H1 (cell line): ENCODE measurements at regions not wholly inside any gene's neighbourhood (a gene's known extent, or its start where the extent isn't known, plus 50 kb on each side); places are given as distances from the start of the nearest gene placed in this dataset.

Experiments used
- BACH1 ChIP-seq: IDR thresholded peaks from 2 replicates; pipeline ENCODE4 v1.6.1; 2012; ENCODE audit warnings: low read length, improper control_type of control experiment
- CREB1 ChIP-seq: IDR thresholded peaks from 2 replicates; pipeline ENCODE4 v1.6.1; 2012; ENCODE audit warnings: inconsistent platforms
- EP300 ChIP-seq, 2 experiments: IDR thresholded peaks; 1 replicate in 1 of 2; 2 replicates in 1 of 2; pipeline ENCODE4 v1.6.1; 2011 to 2012; ENCODE audit warnings: low read depth in 2 of 2, low read length in 2 of 2, mild to moderate bottlenecking in 2 of 2, borderline replicate concordance in 1 of 2, inconsistent platforms in 1 of 2, moderate library complexity in 1 of 2
- JUND ChIP-seq: IDR thresholded peaks from 2 replicates; pipeline ENCODE4 v1.6.1; 2011; ENCODE audit warnings: mild to moderate bottlenecking, improper control_type of control experiment, low read length
- KDM1A ChIP-seq: fragments of 200-600, 300-600 bp; sonication (generic); IDR thresholded peaks from 2 replicates; pipeline ENCODE4 v1.7.1; 2016; ENCODE audit warnings: mild to moderate bottlenecking, low read length, borderline replicate concordance
- RBBP5 ChIP-seq: IDR thresholded peaks from 2 replicates; pipeline ENCODE4 v1.7.1; 2012; ENCODE audit warnings: low read depth, mild to moderate bottlenecking, inconsistent platforms, low read length, moderate library complexity, borderline replicate concordance
- RFX5 ChIP-seq: IDR thresholded peaks from 2 replicates; pipeline ENCODE4 v1.6.1; 2011; ENCODE audit warnings: low read depth, low read length, improper control_type of control experiment, borderline replicate concordance
- TF ChIP-seq, protein P1 (sequence below), 3 experiments: IDR thresholded peaks; 1 replicate in 2 of 3; 2 replicates in 1 of 3; pipeline versions ENCODE4 v1.5.1 to v1.6.1; 2011; ENCODE audit warnings: low read length in 3 of 3, mild to moderate bottlenecking in 3 of 3, inconsistent platforms in 2 of 3, low read depth in 1 of 3, moderate library complexity in 1 of 3; ENCODE audit not compliant: insufficient read depth in 1 of 3; ENCODE audit errors: control extremely low read depth in 1 of 3
- TF ChIP-seq, protein P2 (sequence below): IDR thresholded peaks from 2 replicates; pipeline ENCODE4 v1.6.1; 2012; ENCODE audit warnings: inconsistent platforms

DNA sequence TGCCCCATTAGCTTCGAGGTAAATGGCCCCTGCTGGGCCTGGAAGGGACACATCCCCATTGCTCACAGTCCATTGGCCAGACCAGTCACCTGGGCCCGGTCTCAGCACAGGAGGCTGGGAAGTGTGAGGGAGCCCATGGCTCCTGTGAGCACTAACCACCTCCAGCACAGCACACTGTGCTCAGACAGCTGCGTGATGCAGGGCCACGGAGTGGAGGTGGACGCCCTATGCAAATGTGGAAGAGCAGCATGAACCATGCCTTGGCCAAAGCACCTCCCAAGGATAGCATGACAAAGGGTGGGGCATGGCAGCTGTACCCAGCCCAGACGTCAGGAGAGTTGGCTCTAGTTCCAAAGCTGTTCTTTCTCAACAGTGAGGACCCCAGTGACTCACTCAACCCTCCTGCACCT is 120.1 kb upstream of the ZMIZ1 start:
- TF ChIP-seq BACH1 (no peak), RFX5 (no peak), JUND (no peak), RBBP5 (no peak), KDM1A (no peak), EP300 (IDR thresholded peaks at IDR 0.05; ENCODE audit: borderline replicate concordance in 1 of 2, low read depth in 2 of 2, low read length in 2 of 2) (no peak), CREB1 (no peak)
- TF ChIP-seq, protein P1, sequence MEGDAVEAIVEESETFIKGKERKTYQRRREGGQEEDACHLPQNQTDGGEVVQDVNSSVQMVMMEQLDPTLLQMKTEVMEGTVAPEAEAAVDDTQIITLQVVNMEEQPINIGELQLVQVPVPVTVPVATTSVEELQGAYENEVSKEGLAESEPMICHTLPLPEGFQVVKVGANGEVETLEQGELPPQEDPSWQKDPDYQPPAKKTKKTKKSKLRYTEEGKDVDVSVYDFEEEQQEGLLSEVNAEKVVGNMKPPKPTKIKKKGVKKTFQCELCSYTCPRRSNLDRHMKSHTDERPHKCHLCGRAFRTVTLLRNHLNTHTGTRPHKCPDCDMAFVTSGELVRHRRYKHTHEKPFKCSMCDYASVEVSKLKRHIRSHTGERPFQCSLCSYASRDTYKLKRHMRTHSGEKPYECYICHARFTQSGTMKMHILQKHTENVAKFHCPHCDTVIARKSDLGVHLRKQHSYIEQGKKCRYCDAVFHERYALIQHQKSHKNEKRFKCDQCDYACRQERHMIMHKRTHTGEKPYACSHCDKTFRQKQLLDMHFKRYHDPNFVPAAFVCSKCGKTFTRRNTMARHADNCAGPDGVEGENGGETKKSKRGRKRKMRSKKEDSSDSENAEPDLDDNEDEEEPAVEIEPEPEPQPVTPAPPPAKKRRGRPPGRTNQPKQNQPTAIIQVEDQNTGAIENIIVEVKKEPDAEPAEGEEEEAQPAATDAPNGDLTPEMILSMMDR (IDR thresholded peaks at IDR 0.05; ENCODE audit: control extremely low read depth in 1 of 3, insufficient read depth in 1 of 3, low read depth in 1 of 3, low read length in 3 of 3) = no peak
- TF ChIP-seq, protein P2, sequence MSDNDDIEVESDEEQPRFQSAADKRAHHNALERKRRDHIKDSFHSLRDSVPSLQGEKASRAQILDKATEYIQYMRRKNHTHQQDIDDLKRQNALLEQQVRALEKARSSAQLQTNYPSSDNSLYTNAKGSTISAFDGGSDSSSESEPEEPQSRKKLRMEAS = no peak
